ENCODE measurements at regions not wholly inside any gene's neighbourhood (a gene's known extent, or its start where the extent isn't known, plus 50 kb on each side); places are given as distances from the start of the nearest gene placed in this dataset.

DNA sequence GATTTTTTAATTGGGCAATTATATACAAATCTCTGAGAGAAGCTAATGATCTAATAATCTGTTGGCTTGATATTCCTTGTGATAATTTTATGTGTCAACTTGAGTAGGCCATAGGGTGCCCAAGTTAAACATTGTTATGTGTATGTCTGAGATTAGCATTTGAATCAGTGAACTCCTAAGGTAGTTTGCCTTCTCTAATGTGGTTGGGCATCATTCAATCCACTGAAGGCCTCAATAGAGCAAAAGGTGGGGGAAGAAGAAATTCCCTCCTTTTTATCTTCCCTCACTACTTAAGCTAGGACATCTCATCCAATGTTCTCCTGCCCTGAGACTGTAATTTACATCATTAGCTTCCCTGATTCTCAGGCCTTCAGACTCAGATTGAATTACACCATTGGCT, 394.5 kb downstream of the LMO4 start:
- DNase-seq (ENCODE audit: low spot score in 2 of 2) = no peak
- TF ChIP-seq POLR2A (IDR thresholded peaks at IDR 0.05) = no peak
- TF ChIP-seq, protein P1, sequence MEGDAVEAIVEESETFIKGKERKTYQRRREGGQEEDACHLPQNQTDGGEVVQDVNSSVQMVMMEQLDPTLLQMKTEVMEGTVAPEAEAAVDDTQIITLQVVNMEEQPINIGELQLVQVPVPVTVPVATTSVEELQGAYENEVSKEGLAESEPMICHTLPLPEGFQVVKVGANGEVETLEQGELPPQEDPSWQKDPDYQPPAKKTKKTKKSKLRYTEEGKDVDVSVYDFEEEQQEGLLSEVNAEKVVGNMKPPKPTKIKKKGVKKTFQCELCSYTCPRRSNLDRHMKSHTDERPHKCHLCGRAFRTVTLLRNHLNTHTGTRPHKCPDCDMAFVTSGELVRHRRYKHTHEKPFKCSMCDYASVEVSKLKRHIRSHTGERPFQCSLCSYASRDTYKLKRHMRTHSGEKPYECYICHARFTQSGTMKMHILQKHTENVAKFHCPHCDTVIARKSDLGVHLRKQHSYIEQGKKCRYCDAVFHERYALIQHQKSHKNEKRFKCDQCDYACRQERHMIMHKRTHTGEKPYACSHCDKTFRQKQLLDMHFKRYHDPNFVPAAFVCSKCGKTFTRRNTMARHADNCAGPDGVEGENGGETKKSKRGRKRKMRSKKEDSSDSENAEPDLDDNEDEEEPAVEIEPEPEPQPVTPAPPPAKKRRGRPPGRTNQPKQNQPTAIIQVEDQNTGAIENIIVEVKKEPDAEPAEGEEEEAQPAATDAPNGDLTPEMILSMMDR (IDR thresholded peaks at IDR 0.05) = no peak
- intact Hi-C loops (cut with DNase I; ENCODE audit: low total_unique reads) = no loop called here
- H3K4me3 ChIP-seq (ENCODE audit: low read depth, poor library complexity, severe bottlenecking) = no peak overlapping the region

DNA sequence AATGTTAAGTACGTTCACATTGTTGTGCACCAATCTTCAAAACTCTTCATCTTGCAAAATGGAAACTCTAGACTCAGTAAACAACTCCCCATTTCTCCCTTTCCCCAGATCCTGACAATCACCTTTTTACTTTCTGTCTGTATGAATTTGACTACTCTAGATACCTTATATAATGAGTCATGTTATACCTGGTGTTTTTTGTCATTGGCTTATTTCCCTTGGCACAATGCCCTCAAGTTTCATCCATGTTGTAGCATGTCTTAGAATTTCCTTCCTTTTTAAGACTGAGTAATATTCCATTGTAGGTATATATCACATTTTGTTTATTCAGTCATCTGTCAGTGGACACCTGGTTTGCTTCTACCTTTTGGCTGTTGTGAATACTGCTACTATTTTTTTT, 399.5 kb downstream of the LMO4 start:
- DNase-seq (ENCODE audit: low spot score in 2 of 2) = no peak
- TF ChIP-seq, protein P1 (IDR thresholded peaks at IDR 0.05) = no peak
- TF ChIP-seq POLR2A (IDR thresholded peaks at IDR 0.05) = no peak
- 89 to 93% methylated on average over 1 of the region's 1 CpG for WGBS, 2 donors
- intact Hi-C loops (cut with DNase I; ENCODE audit: low total_unique reads) = no loop called here
- no peak overlapping the region for H3K4me3 ChIP-seq (ENCODE audit: low read depth, poor library complexity, severe bottlenecking)

DNA sequence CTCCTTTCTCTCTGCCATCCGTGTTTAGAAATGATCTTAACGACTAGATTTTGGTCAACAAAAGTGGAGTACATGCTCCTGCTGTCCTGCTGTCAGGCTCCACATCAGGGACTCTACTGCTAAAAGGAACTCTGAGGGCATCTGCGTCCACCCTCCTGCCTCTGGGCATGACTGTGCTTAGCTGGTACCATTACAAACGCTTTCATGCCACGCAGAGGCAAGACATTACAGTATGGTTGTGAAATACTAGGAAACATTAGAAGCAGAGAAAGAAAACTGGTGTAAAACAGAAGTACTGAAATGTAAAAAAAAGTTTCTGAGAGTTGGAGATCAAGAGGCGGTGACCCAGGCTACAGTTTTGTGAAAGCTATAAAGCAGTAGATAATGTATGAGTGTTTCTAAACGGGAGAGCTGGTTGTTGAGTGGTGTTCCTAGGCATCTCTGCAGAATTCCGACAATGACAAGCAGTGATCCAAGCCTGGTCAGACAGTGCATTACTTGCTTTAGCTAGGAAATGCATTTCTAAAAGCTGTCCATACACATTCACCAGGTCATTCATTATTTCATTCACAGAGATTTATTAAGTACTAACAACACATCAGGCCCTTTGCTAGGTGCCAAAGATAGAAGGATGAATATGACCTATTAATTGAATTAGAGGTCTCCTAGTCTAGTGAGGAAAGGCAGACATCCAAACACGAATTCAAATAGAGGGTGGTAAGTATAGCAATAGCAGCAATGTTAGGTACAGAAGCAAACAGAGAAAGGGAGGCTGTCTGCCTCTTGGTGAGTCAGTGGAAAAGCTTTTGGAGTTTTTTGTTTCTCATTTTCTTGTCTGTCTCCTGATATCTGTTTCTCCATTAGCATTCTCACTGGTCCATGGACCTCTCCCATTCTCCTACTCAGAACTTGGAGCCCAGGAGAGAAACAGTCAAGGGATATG, 401.9 kb downstream of the LMO4 start:
- TF ChIP-seq, protein P1 (IDR thresholded peaks at IDR 0.05) = no peak
- TF ChIP-seq POLR2A (IDR thresholded peaks at IDR 0.05) = no peak
- intact Hi-C loops (cut with DNase I; ENCODE audit: low total_unique reads) = no loop called here
- DNase-seq (ENCODE audit: low spot score in 2 of 2) = no peak
- H3K4me3 ChIP-seq (ENCODE audit: low read depth, poor library complexity, severe bottlenecking) = no peak overlapping the region
- WGBS, 2 donors = 84 to 87% methylated on average over 9 of the region's 9 CpGs

DNA sequence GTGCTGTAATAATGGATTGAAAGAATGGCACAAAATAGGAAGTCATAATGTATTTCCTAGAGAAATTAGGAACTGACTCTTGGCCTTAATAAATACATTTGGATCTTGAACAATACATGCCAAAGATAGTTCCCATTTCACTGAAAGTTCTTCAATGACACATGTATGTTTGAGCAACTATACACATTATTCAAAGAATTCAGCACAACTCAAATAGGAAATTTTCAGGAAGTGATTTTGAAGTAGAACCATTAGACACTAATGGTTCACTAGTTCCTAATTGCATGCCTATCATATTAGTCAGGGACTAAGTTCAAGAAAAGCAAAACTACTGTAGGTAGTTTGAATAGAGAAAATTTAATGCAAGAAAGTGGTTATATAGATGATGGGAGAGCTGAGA, 404.7 kb downstream of the LMO4 start:
- no peak for TF ChIP-seq POLR2A (IDR thresholded peaks at IDR 0.05)
- no peak overlapping the region for H3K4me3 ChIP-seq (ENCODE audit: low read depth, poor library complexity, severe bottlenecking)
- no peak for DNase-seq (ENCODE audit: low spot score in 2 of 2)
- intact Hi-C loops (cut with DNase I; ENCODE audit: low total_unique reads) = no loop called here

DNA sequence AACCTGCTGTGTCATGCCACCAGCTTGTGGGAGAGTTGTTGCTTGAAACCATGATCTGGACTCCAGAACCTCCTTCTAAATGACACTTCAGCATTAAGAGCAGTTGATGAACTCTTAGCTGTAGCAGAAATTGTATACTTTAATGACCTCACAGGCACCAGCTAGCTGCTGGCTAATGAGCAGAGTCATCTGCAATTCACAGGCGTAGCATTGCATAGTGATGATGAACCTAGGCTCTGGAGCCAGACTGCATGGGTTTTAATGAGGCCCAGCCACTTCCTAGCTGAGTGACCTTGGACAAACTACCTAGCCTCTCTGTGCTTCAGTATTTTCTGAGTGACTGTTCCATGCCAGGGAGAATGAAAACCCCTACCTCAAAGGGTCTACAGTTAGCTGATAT, 407.1 kb downstream of the LMO4 start:
- WGBS, 2 donors = 100% methylated on average over 1 of the region's 1 CpG
- intact Hi-C loops (cut with DNase I; ENCODE audit: low total_unique reads) = no loop called here
- no peak overlapping the region for H3K4me3 ChIP-seq (ENCODE audit: low read depth, poor library complexity, severe bottlenecking)
- DNase-seq (ENCODE audit: low spot score in 2 of 2) = no peak
- TF ChIP-seq, protein P1 (IDR thresholded peaks at IDR 0.05) = no peak
- no peak for TF ChIP-seq POLR2A (IDR thresholded peaks at IDR 0.05)

DNA sequence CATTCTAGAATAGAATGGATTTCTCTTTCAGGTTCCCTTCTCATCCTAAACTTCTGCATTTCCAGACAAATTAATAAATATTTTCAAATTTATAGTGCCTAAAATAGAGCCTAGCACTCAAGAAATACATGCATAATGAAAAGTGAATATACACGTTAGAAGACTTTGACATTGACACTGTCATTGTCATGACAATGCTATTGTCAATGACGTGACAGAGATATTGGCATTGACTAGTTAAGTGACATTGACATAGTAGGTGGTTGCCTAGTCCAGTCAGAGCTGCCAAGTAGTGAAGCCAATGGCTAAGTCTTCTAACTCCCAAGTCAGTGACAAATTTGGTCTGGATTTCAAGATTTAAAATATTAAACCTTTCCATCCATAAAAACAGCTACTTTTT, 410.5 kb downstream of the LMO4 start:
- DNase-seq (ENCODE audit: low spot score in 2 of 2) = no peak
- TF ChIP-seq, protein P1 (IDR thresholded peaks at IDR 0.05) = no peak
- TF ChIP-seq POLR2A (IDR thresholded peaks at IDR 0.05) = no peak
- intact Hi-C loops (cut with DNase I; ENCODE audit: low total_unique reads) = no loop called here
- WGBS, 2 donors = 66 to 74% methylated on average over 2 of the region's 2 CpGs
- no peak overlapping the region for H3K4me3 ChIP-seq (ENCODE audit: low read depth, poor library complexity, severe bottlenecking)

Data from lower leg skin (tissue), 4 donors.